ENCODE measurements at regions not wholly inside any gene's neighbourhood (a gene's known extent, or its start where the extent isn't known, plus 50 kb on each side); places are given as distances from the start of the nearest gene placed in this dataset.

- no peaks in the 10 kb centered on the region for H3K36me3 ChIP-seq
- no peak for TF ChIP-seq Cebpa-rat (IDR thresholded peaks at IDR 0.05)
- no peaks in the 10 kb centered on the region for H3K9me3 ChIP-seq
- no peak overlapping the region for H3K4me2 ChIP-seq
- H3K4me3 ChIP-seq = no peak overlapping the region
- H3K9ac ChIP-seq = no peak overlapping the region
- H3K27ac ChIP-seq = no peak overlapping the region
- H4K20me1 ChIP-seq = no peaks in the 10 kb centered on the region
- H3K4me1 ChIP-seq = no peaks in the 10 kb centered on the region
- no peaks in the 10 kb centered on the region for H3K27me3 ChIP-seq
Observed at GRCh38 chr11:15800111-15800800, 556.1 kb downstream of the SOX6 start.

- Histone ChIP-seq H3K9ac (no peak overlapping the region), H3K27me3 (no peaks in the 10 kb centered on the region), H3K4me1 (no peaks in the 10 kb centered on the region), H3K4me3 (no peak overlapping the region), H3K9me3 (no peaks in the 10 kb centered on the region), H4K20me1 (no peaks in the 10 kb centered on the region), H3K36me3 (no peaks in the 10 kb centered on the region), H3K27ac (no peak overlapping the region), H3K4me2 (no peak overlapping the region)
- TF ChIP-seq Cebpa-rat (IDR thresholded peaks at IDR 0.05) = no peak
Observed at GRCh38 chr11:15801126-15801525, 555.2 kb downstream of the SOX6 start.

GRCh38 chr11:15801616-15802015, 554.7 kb downstream of the SOX6 start:
- H3K9ac ChIP-seq = no peak overlapping the region
- no peaks in the 10 kb centered on the region for H3K27me3 ChIP-seq
- H3K4me1 ChIP-seq = no peaks in the 10 kb centered on the region
- H3K36me3 ChIP-seq = no peaks in the 10 kb centered on the region
- no peaks in the 10 kb centered on the region for H3K9me3 ChIP-seq
- no peaks in the 10 kb centered on the region for H4K20me1 ChIP-seq
- H3K4me3 ChIP-seq = no peak overlapping the region
- TF ChIP-seq Cebpa-rat (IDR thresholded peaks at IDR 0.05) = no peak
- no peak overlapping the region for H3K4me2 ChIP-seq
- H3K27ac ChIP-seq = no peak overlapping the region

GRCh38 chr11:15805726-15806125, 550.6 kb downstream of the SOX6 start:
- Histone ChIP-seq H3K4me2 (no peak overlapping the region), H3K27ac (no peak overlapping the region), H3K4me3 (no peak overlapping the region), H3K4me1 (no peaks in the 10 kb centered on the region), H3K9me3 (no peaks in the 10 kb centered on the region), H4K20me1 (no peaks in the 10 kb centered on the region), H3K36me3 (no peaks in the 10 kb centered on the region), H3K9ac (no peak overlapping the region), H3K27me3 (no peaks in the 10 kb centered on the region)
- no peak for TF ChIP-seq Cebpa-rat (IDR thresholded peaks at IDR 0.05)

- Histone ChIP-seq H3K9me3 (no peaks in the 10 kb centered on the region), H3K27ac (no peak overlapping the region), H3K36me3 (no peaks in the 10 kb centered on the region), H3K4me1 (no peaks in the 10 kb centered on the region), H4K20me1 (no peaks in the 10 kb centered on the region), H3K4me2 (no peak overlapping the region), H3K9ac (no peak overlapping the region), H3K4me3 (no peak overlapping the region), H3K27me3 (no peaks in the 10 kb centered on the region)
- no peak for TF ChIP-seq Cebpa-rat (IDR thresholded peaks at IDR 0.05)
Observed at GRCh38 chr11:15806217-15806616, 550.1 kb downstream of the SOX6 start.

GRCh38 chr11:15807827-15808226, 548.5 kb downstream of the SOX6 start:
- H3K4me3 ChIP-seq = no peak overlapping the region
- no peak overlapping the region for H3K4me2 ChIP-seq
- H3K27me3 ChIP-seq = no peaks in the 10 kb centered on the region
- no peaks in the 10 kb centered on the region for H3K4me1 ChIP-seq
- no peak overlapping the region for H3K27ac ChIP-seq
- no peaks in the 10 kb centered on the region for H3K36me3 ChIP-seq
- H3K9ac ChIP-seq = no peak overlapping the region
- no peaks in the 10 kb centered on the region for H3K9me3 ChIP-seq
- TF ChIP-seq Cebpa-rat (IDR thresholded peaks at IDR 0.05) = no peak
- H4K20me1 ChIP-seq = no peaks in the 10 kb centered on the region

- H4K20me1 ChIP-seq = no peaks in the 10 kb centered on the region
- H3K4me1 ChIP-seq = no peaks in the 10 kb centered on the region
- H3K9me3 ChIP-seq = no peaks in the 10 kb centered on the region
- no peak overlapping the region for H3K4me2 ChIP-seq
- no peaks in the 10 kb centered on the region for H3K36me3 ChIP-seq
- H3K9ac ChIP-seq = no peak overlapping the region
- H3K27ac ChIP-seq = no peak overlapping the region
- H3K4me3 ChIP-seq = no peak overlapping the region
- no peaks in the 10 kb centered on the region for H3K27me3 ChIP-seq
- TF ChIP-seq Cebpa-rat (IDR thresholded peaks at IDR 0.05) = no peak
Observed at GRCh38 chr11:15810082-15810481, 546.3 kb downstream of the SOX6 start.

GRCh38 chr11:15810525-15810924, 545.8 kb downstream of the SOX6 start:
- Histone ChIP-seq H4K20me1 (no peaks in the 10 kb centered on the region), H3K4me2 (no peak overlapping the region), H3K4me1 (no peaks in the 10 kb centered on the region), H3K36me3 (no peaks in the 10 kb centered on the region), H3K9ac (no peak overlapping the region), H3K27ac (no peak overlapping the region), H3K9me3 (no peaks in the 10 kb centered on the region), H3K4me3 (no peak overlapping the region), H3K27me3 (no peaks in the 10 kb centered on the region)
- TF ChIP-seq Cebpa-rat (IDR thresholded peaks at IDR 0.05) = no peak

GRCh38 chr11:15815246-15816195, 540.8 kb downstream of the SOX6 start:
- Histone ChIP-seq H4K20me1 (no peaks in the 10 kb centered on the region), H3K4me3 (no peak overlapping the region), H3K27ac (no peak overlapping the region), H3K27me3 (no peaks in the 10 kb centered on the region), H3K9me3 (no peaks in the 10 kb centered on the region), H3K4me1 (no peaks in the 10 kb centered on the region), H3K36me3 (no peaks in the 10 kb centered on the region), H3K4me2 (no peak overlapping the region), H3K9ac (no peak overlapping the region)
- no peak for TF ChIP-seq Cebpa-rat (IDR thresholded peaks at IDR 0.05)

- H3K27ac ChIP-seq = no peak overlapping the region
- TF ChIP-seq Cebpa-rat (IDR thresholded peaks at IDR 0.05) = no peak
- no peak overlapping the region for H3K9ac ChIP-seq
Observed at GRCh38 chr11:15816260-15816871, 540.0 kb downstream of the SOX6 start.

More at GRCh38 chr11:15816260-15816871, 540.0 kb downstream of the SOX6 start:
- no peak overlapping the region for H3K4me2 ChIP-seq
- no peaks in the 10 kb centered on the region for H3K4me1 ChIP-seq
- H3K9me3 ChIP-seq = no peaks in the 10 kb centered on the region
- no peak overlapping the region for H3K4me3 ChIP-seq
- no peaks in the 10 kb centered on the region for H3K27me3 ChIP-seq
- H4K20me1 ChIP-seq = no peaks in the 10 kb centered on the region
- no peaks in the 10 kb centered on the region for H3K36me3 ChIP-seq

Measured in BLaER1 (cell line).